B cell (primary cell): ENCODE measurements at regions not wholly inside any gene's neighbourhood (a gene's known extent, or its start where the extent isn't known, plus 50 kb on each side); places are given as distances from the start of the nearest gene placed in this dataset.

ENCODE experiments used
- ATAC-seq: fragments of 200-7000 bp; cut with Tn5 transposase; one replicate; pipeline ENCODE4 v1.10.0; 2021; ENCODE audit warnings: low read depth, mild to moderate bottlenecking, moderate number of reproducible peaks, moderate library complexity
- CTCF ChIA-PET: fragments of 350-600 bp; sonication (Branson Sonifier 250); formaldehyde crosslinking; loops from one replicate; lab custom pipeline; 2021; ENCODE audit warnings: antibody characterized with exemption, inconsistent platforms; lab: Charles Lee
- POLR2A ChIA-PET: fragments of 350-600 bp; sonication (Branson Sonifier 250); formaldehyde crosslinking; loops from one replicate; lab custom pipeline; 2021; ENCODE audit warnings: antibody characterized with exemption; lab: Charles Lee
- DNase-seq: peaks from one replicate; pipeline ENCODE4 v3.0.0; 2013
- H2AFZ ChIP-seq: 2 replicates; pipeline ENCODE4 v1.6.1; 2012; ENCODE audit warnings: mild to moderate bottlenecking, low read depth, low read length; ENCODE audit not compliant: insufficient read depth, poor library complexity, severe bottlenecking
- H3K27ac ChIP-seq, 2 donors: 1 replicate in 1 of 2; 2 replicates in 1 of 2; pipeline ENCODE4 v1.5.1; 2012 to 2013; ENCODE audit warnings: low read length in 2 of 2, mild to moderate bottlenecking in 2 of 2, moderate library complexity in 1 of 2
- H3K27me3 ChIP-seq, 4 experiments: fragments of 200-600 bp in 1 of 4; sonication (generic) in 1 of 4; replicated peaks in 1 of 4; 1 replicate in 2 of 4; 2 replicates in 2 of 4; pipeline versions ENCODE4 v1.6.1 to v1.7.0; 2013 to 2016; ENCODE audit warnings: low read length in 3 of 4, mild to moderate bottlenecking in 2 of 4, mixed read lengths in 1 of 4, moderate library complexity in 1 of 4; ENCODE audit not compliant: insufficient read depth in 4 of 4, control insufficient read depth in 3 of 4; ENCODE audit errors: control extremely low read depth in 1 of 4
- H3K36me3 ChIP-seq, 2 experiments: replicated peaks in 1 of 2; 1 replicate in 1 of 2; 2 replicates in 1 of 2; pipeline versions ENCODE4 v1.6.1 to v1.7.1; 2013; ENCODE audit warnings: low read length in 1 of 2; ENCODE audit not compliant: insufficient read depth in 2 of 2, control insufficient read depth in 1 of 2; ENCODE audit errors: control extremely low read depth in 1 of 2, extremely low read depth in 1 of 2
- H3K4me1 ChIP-seq, 2 donors: fragments of 200-600 bp in 1 of 2; sonication (generic) in 1 of 2; 1 replicate in 1 of 2; 2 replicates in 1 of 2; pipeline versions ENCODE4 v1.5.1 to v1.6.1; 2013 to 2017; ENCODE audit warnings: low read length in 2 of 2; ENCODE audit not compliant: control insufficient read depth in 2 of 2, insufficient read depth in 2 of 2
- H3K4me2 ChIP-seq: replicated peaks from 2 replicates; pipeline ENCODE3; 2012; ENCODE audit warnings: mild to moderate bottlenecking, low read depth, low read length; ENCODE audit not compliant: poor library complexity, severe bottlenecking
- H3K4me3 ChIP-seq, 5 experiments: fragments of 200-600 bp in 1 of 5; sonication (generic) in 1 of 5; 1 replicate in 3 of 5; 2 replicates in 2 of 5; pipeline versions ENCODE4 v1.5.1 to v1.7.0; 2011 to 2016; ENCODE audit warnings: low read length in 4 of 5, mild to moderate bottlenecking in 4 of 5, low read depth in 2 of 5, control low read depth in 1 of 5, moderate library complexity in 1 of 5; ENCODE audit not compliant: insufficient read depth in 1 of 5; ENCODE audit errors: control extremely low read depth in 1 of 5, extremely low read depth in 1 of 5
- H3K79me2 ChIP-seq: fragments of 200-600 bp; sonication (generic); one replicate; pipeline ENCODE4 v1.6.0; 2016; ENCODE audit warnings: low read length; ENCODE audit not compliant: control insufficient read depth, insufficient read depth
- H3K9ac ChIP-seq: fragments of 200-600 bp; sonication (generic); 2 replicates; pipeline ENCODE4 v1.6.1; 2017; ENCODE audit warnings: mild to moderate bottlenecking, low read length, moderate library complexity
- H3K9me3 ChIP-seq, 3 donors: one replicate each; pipeline versions ENCODE4 v1.6.1 to v1.7.1; 2013; ENCODE audit warnings: low read length in 2 of 3; ENCODE audit not compliant: control insufficient read depth in 2 of 3, insufficient read depth in 1 of 3; ENCODE audit errors: control extremely low read depth in 1 of 3
- H4K20me1 ChIP-seq: 2 replicates; pipeline ENCODE4 v1.6.0; 2012; ENCODE audit warnings: mild to moderate bottlenecking, low read length; ENCODE audit not compliant: insufficient read depth, control insufficient read depth, poor library complexity, severe bottlenecking
- H3K27ac Mint-ChIP-seq: one replicate; pipeline ENCODE4 v1.8.0; 2021; ENCODE audit warnings: mixed read lengths
- H3K27me3 Mint-ChIP-seq: one replicate; pipeline ENCODE4 v1.8.0; 2021; ENCODE audit warnings: mixed read lengths
- H3K4me1 Mint-ChIP-seq: one replicate; pipeline ENCODE4 v1.8.0; 2021; ENCODE audit warnings: mixed read lengths
- H3K4me3 Mint-ChIP-seq: one replicate; pipeline ENCODE4 v1.8.0; 2021; ENCODE audit warnings: mixed read lengths
- H3K9me3 Mint-ChIP-seq: one replicate; pipeline ENCODE4 v1.8.0; 2022; ENCODE audit warnings: mixed read lengths; ENCODE audit not compliant: insufficient read depth
- CTCF ChIP-seq: fragments of 200-600 bp; IDR thresholded peaks from one replicate; pipeline ENCODE4 v1.8.0; 2022; ENCODE audit warnings: antibody characterized with exemption, mild to moderate bottlenecking
- EZH2 ChIP-seq: IDR thresholded peaks from 2 replicates; pipeline ENCODE4 v1.6.1; 2012; ENCODE audit warnings: borderline replicate concordance, low read depth, mild to moderate bottlenecking, moderate library complexity, low read length; ENCODE audit not compliant: insufficient read depth, poor library complexity, severe bottlenecking
- WGBS: methylation state at CpG from one replicate; pipeline ENCODE4 v1.1.5; 2013; ENCODE audit warnings: missing lambda C conversion rate; ENCODE audit not compliant: insufficient coverage; 5-methylcytosine and 5-hydroxymethylcytosine counted together
- intact Hi-C: fragments of 100-400 bp; cut with micrococcal nuclease; formaldehyde crosslinking; loops from one replicate; pipeline ENCODE4 v1.10.0; 2022

- Mint-ChIP-seq H3K27ac (no peak overlapping the region), H3K4me1 (no peaks in the 10 kb centered on the region), H3K27me3 (no peaks in the 10 kb centered on the region), H3K9me3 (peaks cover 8% of the 10 kb centered on the region), H3K4me3 (no peak overlapping the region)
- Histone ChIP-seq H4K20me1 (no peaks in the 10 kb centered on the region), H3K4me1 (no peaks in the 10 kb centered on the region), H3K36me3 (no peaks in the 10 kb centered on the region), H3K9me3 (peaks cover 0 to 6% (median 0%) of the 10 kb centered on the region in 3 donors), H3K4me2 (no peak overlapping the region), H3K27ac (no peak overlapping the region), H2AFZ (no peak overlapping the region), H3K27me3 (no peaks in the 10 kb centered on the region), H3K79me2 (no peaks in the 10 kb centered on the region), H3K9ac (no peak overlapping the region), H3K4me3 (no peak overlapping the region)
- TF ChIP-seq CTCF (no peak), EZH2 (no peak)
- DNase-seq (no peak), ATAC-seq (no peak)
- CTCF ChIA-PET = no interaction called here
- POLR2A ChIA-PET = no interaction called here
- intact Hi-C loops = no loop called here
Measured at GRCh38 chr5:155759984-155760383, 567.0 kb upstream of the SGCD start.

GRCh38 chr5:155761502-155761901 is 565.5 kb upstream of the SGCD start:
- H3K9me3 Mint-ChIP-seq = peaks cover 8% of the 10 kb centered on the region
- no peaks in the 10 kb centered on the region for H4K20me1 ChIP-seq
- H3K4me3 ChIP-seq = no peak overlapping the region
- H3K27ac Mint-ChIP-seq = no peak overlapping the region
- H3K4me1 ChIP-seq = no peaks in the 10 kb centered on the region
- H3K9me3 ChIP-seq = peaks cover 0 to 6% (median 0%) of the 10 kb centered on the region in 3 donors
- no peaks in the 10 kb centered on the region for H3K36me3 ChIP-seq
- H3K4me1 Mint-ChIP-seq = no peaks in the 10 kb centered on the region
- H3K27me3 Mint-ChIP-seq = no peaks in the 10 kb centered on the region
- H3K4me2 ChIP-seq = no peak overlapping the region
- intact Hi-C loops = no loop called here
- no peak overlapping the region for H3K27ac ChIP-seq
- ATAC-seq (no peak), DNase-seq (no peak)
- no peaks in the 10 kb centered on the region for H3K79me2 ChIP-seq
- no peaks in the 10 kb centered on the region for H3K27me3 ChIP-seq
- CTCF ChIA-PET = no interaction called here
- POLR2A ChIA-PET = no interaction called here
- no peak overlapping the region for H2AFZ ChIP-seq
- H3K9ac ChIP-seq = no peak overlapping the region
- TF ChIP-seq EZH2 (no peak), CTCF (peak; percentile 14)
- WGBS = 100% methylated on average over 1 of the region's 2 CpGs
- no peak overlapping the region for H3K4me3 Mint-ChIP-seq
